ENCODE measurements at regions not wholly inside any gene's neighbourhood (a gene's known extent, or its start where the extent isn't known, plus 50 kb on each side); places are given as distances from the start of the nearest gene placed in this dataset.

GRCh38 chr15:47427463-47427862 lies 289.8 kb upstream of the SEMA6D start:
- Histone ChIP-seq H3K36me3 (ENCODE audit: control insufficient read depth in 1 of 2, insufficient read depth in 2 of 2, low read length in 2 of 2) (no peaks in the 10 kb centered on the region), H3K27me3 (ENCODE audit: low read depth, low read length) (no peaks in the 10 kb centered on the region), H3K4me1 (ENCODE audit: control insufficient read depth in 1 of 2, insufficient read depth in 2 of 2, low read length in 2 of 2) (no peaks in the 10 kb centered on the region), H3K9me3 (ENCODE audit: control insufficient read depth in 1 of 2, low read length in 2 of 2) (no peaks in the 10 kb centered on the region), H3K27ac (ENCODE audit: low read length) (no peak overlapping the region), H3K4me3 (ENCODE audit: low read depth in 1 of 2, low read length in 2 of 2) (no peak overlapping the region)

DNA sequence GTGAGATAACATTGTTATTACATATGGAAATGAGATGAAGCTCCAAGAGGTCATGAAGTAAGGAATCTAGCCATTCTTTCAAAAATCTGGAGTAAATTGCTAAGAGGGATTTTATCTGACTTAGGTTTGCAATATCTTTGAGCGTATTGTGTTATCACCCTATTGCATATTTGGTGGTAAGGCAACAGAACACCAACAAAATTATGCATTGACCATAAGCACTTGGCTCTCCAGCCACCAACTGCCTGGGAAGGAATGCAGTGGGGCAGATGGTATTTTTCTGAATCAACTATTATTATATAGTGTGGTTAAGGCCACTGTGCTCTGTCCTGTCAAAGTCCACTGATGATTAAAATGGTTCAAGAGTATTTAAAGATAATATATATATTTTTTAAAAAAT lies 287.9 kb upstream of the SEMA6D start:
- Histone ChIP-seq H3K9me3 (ENCODE audit: control insufficient read depth in 1 of 2, low read length in 2 of 2) (no peaks in the 10 kb centered on the region), H3K4me3 (ENCODE audit: low read depth in 1 of 2, low read length in 2 of 2) (no peak overlapping the region), H3K4me1 (ENCODE audit: control insufficient read depth in 1 of 2, insufficient read depth in 2 of 2, low read length in 2 of 2) (no peaks in the 10 kb centered on the region)

DNA sequence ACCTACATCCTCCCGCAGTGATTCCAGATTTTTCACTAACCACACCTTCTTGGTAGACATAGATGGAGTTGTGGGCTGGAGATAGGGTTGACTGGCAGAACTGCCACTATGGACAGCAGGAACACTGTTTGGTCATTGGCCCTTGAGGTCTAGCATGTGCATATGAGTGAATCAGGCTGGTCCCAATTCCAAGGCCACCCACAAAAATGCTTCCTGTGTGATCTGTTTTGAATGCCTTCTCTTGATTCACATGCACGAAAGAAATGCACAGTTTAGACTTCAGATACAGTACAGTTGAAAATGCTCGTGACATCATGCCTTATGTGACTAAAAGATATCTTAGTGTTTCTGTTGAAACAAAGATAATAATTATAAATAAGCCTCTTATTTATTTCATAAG lies 285.8 kb upstream of the SEMA6D start:
- Histone ChIP-seq H3K4me3 (ENCODE audit: low read depth in 1 of 2, low read length in 2 of 2) (no peak overlapping the region), H3K36me3 (ENCODE audit: control insufficient read depth in 1 of 2, insufficient read depth in 2 of 2, low read length in 2 of 2) (no peaks in the 10 kb centered on the region), H3K9me3 (ENCODE audit: control insufficient read depth in 1 of 2, low read length in 2 of 2) (no peaks in the 10 kb centered on the region), H3K27me3 (ENCODE audit: low read depth, low read length) (no peaks in the 10 kb centered on the region), H3K27ac (ENCODE audit: low read length) (no peak overlapping the region), H3K4me1 (ENCODE audit: control insufficient read depth in 1 of 2, insufficient read depth in 2 of 2, low read length in 2 of 2) (no peaks in the 10 kb centered on the region)

More for the DNA sequence above, 287.9 kb upstream of the SEMA6D start:
- H3K27me3 ChIP-seq (ENCODE audit: low read depth, low read length) = no peaks in the 10 kb centered on the region
- no peaks in the 10 kb centered on the region for H3K36me3 ChIP-seq (ENCODE audit: control insufficient read depth in 1 of 2, insufficient read depth in 2 of 2, low read length in 2 of 2)
- H3K27ac ChIP-seq (ENCODE audit: low read length) = no peak overlapping the region

GRCh38 chr15:47432826-47433225 lies 284.5 kb upstream of the SEMA6D start:
- H3K4me3 ChIP-seq (ENCODE audit: low read depth in 1 of 2, low read length in 2 of 2) = no peak overlapping the region
- no peaks in the 10 kb centered on the region for H3K9me3 ChIP-seq (ENCODE audit: control insufficient read depth in 1 of 2, low read length in 2 of 2)
- no peak overlapping the region for H3K27ac ChIP-seq (ENCODE audit: low read length)
- H3K27me3 ChIP-seq (ENCODE audit: low read depth, low read length) = no peaks in the 10 kb centered on the region
- no peaks in the 10 kb centered on the region for H3K4me1 ChIP-seq (ENCODE audit: control insufficient read depth in 1 of 2, insufficient read depth in 2 of 2, low read length in 2 of 2)
- H3K36me3 ChIP-seq (ENCODE audit: control insufficient read depth in 1 of 2, insufficient read depth in 2 of 2, low read length in 2 of 2) = no peaks in the 10 kb centered on the region

GRCh38 chr15:47434596-47434995 lies 282.7 kb upstream of the SEMA6D start:
- H3K4me3 ChIP-seq (ENCODE audit: low read depth in 1 of 2, low read length in 2 of 2) = no peak overlapping the region
- no peaks in the 10 kb centered on the region for H3K27me3 ChIP-seq (ENCODE audit: low read depth, low read length)
- peaks cover 0 to 1% of the 10 kb centered on the region in 2 donors for H3K4me1 ChIP-seq (ENCODE audit: control insufficient read depth in 1 of 2, insufficient read depth in 2 of 2, low read length in 2 of 2)
- no peak overlapping the region for H3K27ac ChIP-seq (ENCODE audit: low read length)
- no peaks in the 10 kb centered on the region for H3K9me3 ChIP-seq (ENCODE audit: control insufficient read depth in 1 of 2, low read length in 2 of 2)
- no peaks in the 10 kb centered on the region for H3K36me3 ChIP-seq (ENCODE audit: control insufficient read depth in 1 of 2, insufficient read depth in 2 of 2, low read length in 2 of 2)

DNA sequence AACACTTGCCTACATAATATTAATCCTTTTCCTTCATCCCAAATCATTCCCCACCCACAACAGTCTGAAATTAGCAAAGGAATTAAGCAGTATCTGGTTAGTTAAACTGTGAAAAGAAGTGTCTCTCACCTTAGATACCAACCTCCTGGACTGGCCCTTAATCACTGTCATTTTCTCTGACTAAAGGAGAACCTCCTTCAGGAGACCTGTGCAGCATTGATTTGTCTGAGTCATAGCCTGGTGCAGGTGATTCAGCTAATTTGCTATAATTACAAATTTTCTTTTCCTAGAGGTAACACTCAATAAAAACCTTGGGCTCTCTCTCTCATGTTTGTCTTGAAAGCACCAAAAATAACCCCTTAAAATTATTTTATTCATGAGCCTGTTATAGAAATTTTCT lies 279.8 kb upstream of the SEMA6D start:
- no peaks in the 10 kb centered on the region for H3K9me3 ChIP-seq (ENCODE audit: control insufficient read depth in 1 of 2, low read length in 2 of 2)
- H3K27ac ChIP-seq (ENCODE audit: low read length) = no peak overlapping the region
- H3K36me3 ChIP-seq (ENCODE audit: control insufficient read depth in 1 of 2, insufficient read depth in 2 of 2, low read length in 2 of 2) = no peaks in the 10 kb centered on the region
- H3K27me3 ChIP-seq (ENCODE audit: low read depth, low read length) = no peaks in the 10 kb centered on the region
- peaks cover 0 to 19% of the 10 kb centered on the region in 2 donors for H3K4me1 ChIP-seq (ENCODE audit: control insufficient read depth in 1 of 2, insufficient read depth in 2 of 2, low read length in 2 of 2)
- H3K4me3 ChIP-seq (ENCODE audit: low read depth in 1 of 2, low read length in 2 of 2) = no peak overlapping the region

GRCh38 chr15:47439146-47440111 lies 277.9 kb upstream of the SEMA6D start:
- H3K27me3 ChIP-seq (ENCODE audit: low read depth, low read length) = no peaks in the 10 kb centered on the region
- H3K27ac ChIP-seq (ENCODE audit: low read length) = no peak overlapping the region
- H3K4me3 ChIP-seq (ENCODE audit: low read depth in 1 of 2, low read length in 2 of 2) = no peak overlapping the region
- no peaks in the 10 kb centered on the region for H3K36me3 ChIP-seq (ENCODE audit: control insufficient read depth in 1 of 2, insufficient read depth in 2 of 2, low read length in 2 of 2)
- H3K9me3 ChIP-seq (ENCODE audit: control insufficient read depth in 1 of 2, low read length in 2 of 2) = no peaks in the 10 kb centered on the region
- H3K4me1 ChIP-seq (ENCODE audit: control insufficient read depth in 1 of 2, insufficient read depth in 2 of 2, low read length in 2 of 2) = peaks cover 0 to 19% of the 10 kb centered on the region in 2 donors

GRCh38 chr15:47442371-47442770 lies 274.9 kb upstream of the SEMA6D start:
- Histone ChIP-seq H3K9me3 (ENCODE audit: control insufficient read depth in 1 of 2, low read length in 2 of 2) (no peaks in the 10 kb centered on the region), H3K36me3 (ENCODE audit: control insufficient read depth in 1 of 2, insufficient read depth in 2 of 2, low read length in 2 of 2) (no peaks in the 10 kb centered on the region)

DNA sequence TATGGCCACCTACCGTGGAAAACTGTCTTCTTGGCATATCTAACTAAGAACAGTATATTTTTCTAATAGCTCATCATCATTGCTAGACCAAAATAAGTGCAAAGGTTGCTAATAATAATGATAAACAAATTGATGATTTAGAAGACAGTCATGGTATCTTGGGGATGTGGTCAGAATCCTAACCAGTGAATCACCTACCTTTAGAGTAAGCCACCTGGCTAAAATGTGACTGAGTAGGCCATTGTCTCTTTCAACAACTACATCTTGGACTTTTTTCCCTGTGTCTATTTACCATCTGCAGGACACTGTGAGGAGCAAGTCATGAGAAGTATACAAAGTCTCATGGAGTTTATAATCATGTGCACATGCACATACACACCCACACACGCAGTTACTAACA lies 273.5 kb upstream of the SEMA6D start:
- Histone ChIP-seq H3K27ac (ENCODE audit: low read length) (no peak overlapping the region), H3K36me3 (ENCODE audit: control insufficient read depth in 1 of 2, insufficient read depth in 2 of 2, low read length in 2 of 2) (no peaks in the 10 kb centered on the region), H3K4me1 (ENCODE audit: control insufficient read depth in 1 of 2, insufficient read depth in 2 of 2, low read length in 2 of 2) (peaks cover 0 to 19% of the 10 kb centered on the region in 2 donors), H3K27me3 (ENCODE audit: low read depth, low read length) (no peaks in the 10 kb centered on the region), H3K4me3 (ENCODE audit: low read depth in 1 of 2, low read length in 2 of 2) (no peak overlapping the region), H3K9me3 (ENCODE audit: control insufficient read depth in 1 of 2, low read length in 2 of 2) (no peaks in the 10 kb centered on the region)

More at GRCh38 chr15:47442371-47442770, 274.9 kb upstream of the SEMA6D start:
- H3K27me3 ChIP-seq (ENCODE audit: low read depth, low read length) = no peaks in the 10 kb centered on the region
- H3K4me3 ChIP-seq (ENCODE audit: low read depth in 1 of 2, low read length in 2 of 2) = no peak overlapping the region
- peaks cover 0 to 19% of the 10 kb centered on the region in 2 donors for H3K4me1 ChIP-seq (ENCODE audit: control insufficient read depth in 1 of 2, insufficient read depth in 2 of 2, low read length in 2 of 2)
- no peak overlapping the region for H3K27ac ChIP-seq (ENCODE audit: low read length)

GRCh38 chr15:47445723-47446392 lies 271.4 kb upstream of the SEMA6D start:
- Histone ChIP-seq H3K27me3 (ENCODE audit: low read depth, low read length) (no peaks in the 10 kb centered on the region), H3K9me3 (ENCODE audit: control insufficient read depth in 1 of 2, low read length in 2 of 2) (no peaks in the 10 kb centered on the region), H3K27ac (ENCODE audit: low read length) (no peak overlapping the region), H3K36me3 (ENCODE audit: control insufficient read depth in 1 of 2, insufficient read depth in 2 of 2, low read length in 2 of 2) (no peaks in the 10 kb centered on the region), H3K4me3 (ENCODE audit: low read depth in 1 of 2, low read length in 2 of 2) (no peak overlapping the region), H3K4me1 (ENCODE audit: control insufficient read depth in 1 of 2, insufficient read depth in 2 of 2, low read length in 2 of 2) (peaks cover 0 to 5% of the 10 kb centered on the region in 2 donors)

DNA sequence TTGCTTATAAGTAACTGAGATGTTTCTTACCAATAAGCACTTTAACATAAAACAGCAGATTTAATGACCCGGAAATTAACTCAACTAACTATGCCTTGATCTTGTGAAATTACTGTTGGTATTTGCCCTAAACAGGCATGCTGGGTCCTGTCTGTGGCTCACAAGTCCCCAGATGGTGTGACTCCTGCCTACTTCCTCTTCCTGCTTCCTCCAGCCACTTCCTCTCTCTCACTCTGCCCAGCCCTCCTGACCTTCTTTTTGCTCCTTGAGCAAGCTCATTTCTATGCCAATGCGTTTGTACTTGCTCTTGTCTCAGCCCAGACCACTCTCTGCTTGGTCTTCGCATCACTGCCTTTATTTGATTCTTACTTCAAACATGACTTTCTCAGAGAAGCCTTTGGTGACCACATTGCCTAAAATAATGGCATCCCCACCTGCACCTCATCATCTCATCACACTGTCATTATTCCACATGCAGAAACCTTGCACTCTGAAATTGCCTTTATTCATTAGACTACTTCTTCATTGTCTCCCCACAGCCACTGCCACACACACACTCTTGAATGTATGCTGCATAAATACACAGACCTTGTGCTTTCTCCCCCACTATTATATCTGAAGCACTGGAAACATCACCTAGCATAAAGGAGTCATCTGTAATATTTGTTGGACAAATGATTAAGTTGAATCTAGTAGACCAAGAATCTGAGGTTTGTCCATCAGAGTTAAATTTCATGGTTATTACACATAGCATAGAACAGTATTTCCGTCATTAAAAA lies 256.3 kb upstream of the SEMA6D start:
- no peak overlapping the region for H3K4me3 ChIP-seq (ENCODE audit: low read depth in 1 of 2, low read length in 2 of 2)
- no peaks in the 10 kb centered on the region for H3K9me3 ChIP-seq (ENCODE audit: control insufficient read depth in 1 of 2, low read length in 2 of 2)
- no peaks in the 10 kb centered on the region for H3K27me3 ChIP-seq (ENCODE audit: low read depth, low read length)
- no peaks in the 10 kb centered on the region for H3K36me3 ChIP-seq (ENCODE audit: control insufficient read depth in 1 of 2, insufficient read depth in 2 of 2, low read length in 2 of 2)
- no peaks in the 10 kb centered on the region for H3K4me1 ChIP-seq (ENCODE audit: control insufficient read depth in 1 of 2, insufficient read depth in 2 of 2, low read length in 2 of 2)
- no peak overlapping the region for H3K27ac ChIP-seq (ENCODE audit: low read length)

Data from muscle layer of duodenum (tissue), 2 donors.